ENCODE measurements at regions not wholly inside any gene's neighbourhood (a gene's known extent, or its start where the extent isn't known, plus 50 kb on each side); places are given as distances from the start of the nearest gene placed in this dataset.

GRCh38 chr6:62429781-62430180 is 143.8 kb upstream of the KHDRBS2 start:
- H3K4me3 ChIP-seq (replicated peaks; ENCODE audit: insufficient read depth, low read length), result no peak overlapping the region
- no peaks in the 10 kb centered on the region for H3K27me3 ChIP-seq (ENCODE audit: insufficient read depth, poor library complexity, severe bottlenecking)
- H3K27ac ChIP-seq (replicated peaks), result no peak overlapping the region
- no peak for TF ChIP-seq POLR2AphosphoS5 (IDR thresholded peaks at IDR 0.05; ENCODE audit: low read depth)
- TF ChIP-seq, protein P1, sequence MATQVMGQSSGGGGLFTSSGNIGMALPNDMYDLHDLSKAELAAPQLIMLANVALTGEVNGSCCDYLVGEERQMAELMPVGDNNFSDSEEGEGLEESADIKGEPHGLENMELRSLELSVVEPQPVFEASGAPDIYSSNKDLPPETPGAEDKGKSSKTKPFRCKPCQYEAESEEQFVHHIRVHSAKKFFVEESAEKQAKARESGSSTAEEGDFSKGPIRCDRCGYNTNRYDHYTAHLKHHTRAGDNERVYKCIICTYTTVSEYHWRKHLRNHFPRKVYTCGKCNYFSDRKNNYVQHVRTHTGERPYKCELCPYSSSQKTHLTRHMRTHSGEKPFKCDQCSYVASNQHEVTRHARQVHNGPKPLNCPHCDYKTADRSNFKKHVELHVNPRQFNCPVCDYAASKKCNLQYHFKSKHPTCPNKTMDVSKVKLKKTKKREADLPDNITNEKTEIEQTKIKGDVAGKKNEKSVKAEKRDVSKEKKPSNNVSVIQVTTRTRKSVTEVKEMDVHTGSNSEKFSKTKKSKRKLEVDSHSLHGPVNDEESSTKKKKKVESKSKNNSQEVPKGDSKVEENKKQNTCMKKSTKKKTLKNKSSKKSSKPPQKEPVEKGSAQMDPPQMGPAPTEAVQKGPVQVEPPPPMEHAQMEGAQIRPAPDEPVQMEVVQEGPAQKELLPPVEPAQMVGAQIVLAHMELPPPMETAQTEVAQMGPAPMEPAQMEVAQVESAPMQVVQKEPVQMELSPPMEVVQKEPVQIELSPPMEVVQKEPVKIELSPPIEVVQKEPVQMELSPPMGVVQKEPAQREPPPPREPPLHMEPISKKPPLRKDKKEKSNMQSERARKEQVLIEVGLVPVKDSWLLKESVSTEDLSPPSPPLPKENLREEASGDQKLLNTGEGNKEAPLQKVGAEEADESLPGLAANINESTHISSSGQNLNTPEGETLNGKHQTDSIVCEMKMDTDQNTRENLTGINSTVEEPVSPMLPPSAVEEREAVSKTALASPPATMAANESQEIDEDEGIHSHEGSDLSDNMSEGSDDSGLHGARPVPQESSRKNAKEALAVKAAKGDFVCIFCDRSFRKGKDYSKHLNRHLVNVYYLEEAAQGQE (IDR thresholded peaks at IDR 0.05; ENCODE audit: insufficient replicate concordance, low read depth), result no peak
- TF ChIP-seq GABPA (IDR thresholded peaks at IDR 0.05; ENCODE audit: low read depth), result no peak
- TF ChIP-seq SPI1 (IDR thresholded peaks at IDR 0.05; ENCODE audit: borderline replicate concordance, low read depth), result no peak
- no peak for TF ChIP-seq CTCF (IDR thresholded peaks at IDR 0.05; ENCODE audit: insufficient read depth, low read length)
- no peak for DNase-seq (ENCODE audit: low read depth in 1 of 2, low spot score in 1 of 2)

- H3K27me3 ChIP-seq (ENCODE audit: insufficient read depth, poor library complexity, severe bottlenecking), result no peaks in the 10 kb centered on the region
- no peak overlapping the region for H3K4me3 ChIP-seq (replicated peaks; ENCODE audit: insufficient read depth, low read length)
- DNase-seq (ENCODE audit: low read depth in 1 of 2, low spot score in 1 of 2), result no peak
- H3K27ac ChIP-seq (replicated peaks), result no peak overlapping the region
- TF ChIP-seq, protein P1 (IDR thresholded peaks at IDR 0.05; ENCODE audit: insufficient replicate concordance, low read depth), result no peak
- TF ChIP-seq CTCF (IDR thresholded peaks at IDR 0.05; ENCODE audit: insufficient read depth, low read length) (no peak), POLR2AphosphoS5 (IDR thresholded peaks at IDR 0.05; ENCODE audit: low read depth) (no peak), GABPA (IDR thresholded peaks at IDR 0.05; ENCODE audit: low read depth) (no peak), SPI1 (IDR thresholded peaks at IDR 0.05; ENCODE audit: borderline replicate concordance, low read depth) (no peak)
These were observed 114.7 kb upstream of the KHDRBS2 start for GRCh38 chr6:62400521-62401259.

DNA sequence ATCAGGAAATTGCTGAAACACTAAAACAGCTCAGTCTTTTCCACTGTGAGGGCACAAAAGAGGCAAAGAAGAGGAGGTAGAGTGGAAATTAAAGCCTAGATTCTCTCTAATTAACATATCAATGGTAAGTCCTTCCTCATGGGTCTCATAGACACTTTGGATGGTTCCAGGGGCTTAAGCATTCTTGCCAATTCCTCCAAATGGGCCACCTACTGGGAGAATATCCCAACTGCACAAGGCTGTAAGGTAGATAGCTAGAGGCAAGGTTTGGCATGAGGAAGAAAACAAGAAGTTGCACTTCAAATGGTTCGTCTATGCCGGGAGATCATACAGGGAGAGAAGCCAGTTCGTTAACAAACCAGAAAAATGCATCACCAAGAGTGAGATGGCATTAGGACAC is 107.6 kb upstream of the KHDRBS2 start:
- DNase-seq (ENCODE audit: low read depth in 1 of 2, low spot score in 1 of 2), result no peak
- TF ChIP-seq POLR2AphosphoS5 (IDR thresholded peaks at IDR 0.05; ENCODE audit: low read depth), result no peak
- TF ChIP-seq, protein P1 (IDR thresholded peaks at IDR 0.05; ENCODE audit: insufficient replicate concordance, low read depth), result no peak
- no peak for TF ChIP-seq GABPA (IDR thresholded peaks at IDR 0.05; ENCODE audit: low read depth)
- TF ChIP-seq SPI1 (IDR thresholded peaks at IDR 0.05; ENCODE audit: borderline replicate concordance, low read depth), result no peak
- no peak for TF ChIP-seq CTCF (IDR thresholded peaks at IDR 0.05; ENCODE audit: insufficient read depth, low read length)
- no peaks in the 10 kb centered on the region for H3K27me3 ChIP-seq (ENCODE audit: insufficient read depth, poor library complexity, severe bottlenecking)
- H3K27ac ChIP-seq (replicated peaks), result no peak overlapping the region
- no peak overlapping the region for H3K4me3 ChIP-seq (replicated peaks; ENCODE audit: insufficient read depth, low read length)
